HG03135 (cell line): ENCODE measurements at regions not wholly inside any gene's neighbourhood (a gene's known extent, or its start where the extent isn't known, plus 50 kb on each side); places are given as distances from the start of the nearest gene placed in this dataset.

Experiments used
- ATAC-seq: cut with Tn5 transposase; IDR thresholded peaks from one replicate; pipeline ENCODE4 v1.9.1; 2021; ENCODE audit warnings: mild to moderate bottlenecking, moderate library complexity; ENCODE audit not compliant: unreplicated experiment

- ATAC-seq = no peak
These were observed 112.7 kb upstream of the KIAA1217 start for GRCh38 chr10:24096281-24096680.

GRCh38 chr10:24097751-24098207, 111.2 kb upstream of the KIAA1217 start:
- no peak for ATAC-seq

- no peak for ATAC-seq
These were observed 104.0 kb upstream of the KIAA1217 start for GRCh38 chr10:24104895-24105294.

GRCh38 chr10:24113901-24114300, 95.0 kb upstream of the KIAA1217 start:
- no peak for ATAC-seq

- ATAC-seq = no peak
These were observed 94.4 kb upstream of the KIAA1217 start for GRCh38 chr10:24114556-24114955.

GRCh38 chr10:24115403-24115802, 93.5 kb upstream of the KIAA1217 start:
- no peak for ATAC-seq

- no peak for ATAC-seq
These were observed 90.7 kb upstream of the KIAA1217 start for GRCh38 chr10:24118246-24118645.

- no peak for ATAC-seq
These were observed 89.0 kb upstream of the KIAA1217 start for GRCh38 chr10:24119896-24120295.

- ATAC-seq = no peak
These were observed 88.3 kb upstream of the KIAA1217 start for GRCh38 chr10:24120646-24121045.

GRCh38 chr10:24127516-24127915, 81.4 kb upstream of the KIAA1217 start:
- no peak for ATAC-seq

- no peak for ATAC-seq
These were observed 80.7 kb upstream of the KIAA1217 start for GRCh38 chr10:24128066-24128730.

- ATAC-seq = no peak
These were observed 76.2 kb upstream of the KIAA1217 start for GRCh38 chr10:24132741-24133140.

- ATAC-seq = no peak
These were observed 75.1 kb upstream of the KIAA1217 start for GRCh38 chr10:24133835-24134234.

- ATAC-seq = no peak
These were observed 72.9 kb upstream of the KIAA1217 start for GRCh38 chr10:24136070-24136469.

- no peak for ATAC-seq
These were observed 61.6 kb upstream of the KIAA1217 start for GRCh38 chr10:24147321-24147720.

- ATAC-seq = no peak
These were observed 59.3 kb upstream of the KIAA1217 start for GRCh38 chr10:24149640-24150039.

GRCh38 chr10:24150853-24151252, 58.1 kb upstream of the KIAA1217 start:
- ATAC-seq = no peak

- no peak for ATAC-seq
These were observed 56.7 kb upstream of the KIAA1217 start for GRCh38 chr10:24152270-24152669.

GRCh38 chr10:24153031-24153430, 55.9 kb upstream of the KIAA1217 start:
- no peak for ATAC-seq

- no peak for ATAC-seq
These were observed 55.4 kb upstream of the KIAA1217 start for GRCh38 chr10:24153537-24153936.

- no peak for ATAC-seq
These were observed 52.3 kb upstream of the KIAA1217 start for GRCh38 chr10:24156686-24157085.

- ATAC-seq = no peak
These were observed 51.4 kb upstream of the KIAA1217 start for GRCh38 chr10:24157567-24157966.
